ENCODE measurements at regions not wholly inside any gene's neighbourhood (a gene's known extent, or its start where the extent isn't known, plus 50 kb on each side); places are given as distances from the start of the nearest gene placed in this dataset.

DNA sequence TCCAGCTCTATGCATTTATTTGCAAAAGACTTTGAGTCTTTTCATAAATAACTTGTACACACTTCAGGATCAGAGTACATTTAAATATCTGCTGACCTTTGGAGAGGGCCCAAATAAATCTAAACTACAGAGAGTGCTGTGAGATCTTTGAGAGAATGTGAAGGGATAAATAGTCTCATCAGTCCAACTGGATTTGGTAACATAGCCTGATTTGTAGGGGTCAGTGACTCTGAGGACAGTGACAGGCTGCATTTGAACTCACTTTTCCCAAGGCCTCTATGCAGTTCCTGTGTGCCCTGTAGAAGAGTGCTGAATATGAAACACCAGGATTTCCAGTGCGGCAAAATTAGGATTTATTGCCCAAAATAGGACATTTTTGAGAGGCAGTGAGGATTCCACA, 136.2 kb downstream of the ZPLD1 start:
- no peak overlapping the region for H3K4me3 ChIP-seq (ENCODE audit: low read length in 2 of 2)
- H3K27me3 ChIP-seq (ENCODE audit: control insufficient read depth in 1 of 2, insufficient read depth in 2 of 2, low read length in 2 of 2): no peaks in the 10 kb centered on the region
- H3K4me1 ChIP-seq (ENCODE audit: control insufficient read depth, insufficient read depth, low read length): no peaks in the 10 kb centered on the region
- H3K9ac ChIP-seq (ENCODE audit: low read length in 2 of 2): no peak overlapping the region
- no peaks in the 10 kb centered on the region for H3K9me3 ChIP-seq (ENCODE audit: control insufficient read depth in 2 of 2, low read length in 2 of 2)
- H3K36me3 ChIP-seq (ENCODE audit: control insufficient read depth in 2 of 2, insufficient read depth in 2 of 2, low read length in 2 of 2): no peaks in the 10 kb centered on the region
- H3K27ac ChIP-seq (ENCODE audit: low read length): no peak overlapping the region

DNA sequence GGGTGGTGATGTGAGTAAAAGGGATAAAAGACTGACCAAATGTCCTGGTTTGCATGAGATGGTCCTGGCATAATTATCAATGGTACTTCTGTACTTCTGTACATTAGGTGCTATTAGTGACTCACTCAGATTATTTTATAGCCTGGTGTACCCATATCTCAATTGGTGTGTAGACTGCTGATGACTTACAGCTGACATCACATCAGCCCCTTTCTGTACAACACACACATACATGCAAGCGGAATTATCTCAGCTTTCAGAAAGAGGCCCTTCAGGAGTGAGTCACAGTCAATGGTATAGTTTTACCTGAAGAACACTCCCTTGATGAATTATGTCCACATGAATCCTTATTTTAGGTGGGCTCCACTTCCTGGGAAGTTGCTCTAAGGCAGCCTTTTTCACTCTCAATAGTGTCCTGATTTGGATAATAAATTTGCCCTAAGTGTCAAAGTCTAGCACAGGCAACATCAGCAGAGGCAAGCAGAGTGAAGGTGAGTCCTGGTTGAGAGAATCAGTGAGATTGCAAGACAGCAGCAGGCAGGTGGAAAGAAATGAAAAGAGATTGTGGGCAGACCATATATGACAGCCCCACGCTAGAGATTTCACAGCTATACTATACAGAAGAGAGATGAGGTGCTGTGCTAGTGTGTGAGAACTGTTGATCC, 137.0 kb downstream of the ZPLD1 start:
- H3K36me3 ChIP-seq (ENCODE audit: control insufficient read depth in 2 of 2, insufficient read depth in 2 of 2, low read length in 2 of 2): no peaks in the 10 kb centered on the region

GRCh38 chr3:102573483-102574028, 138.7 kb downstream of the ZPLD1 start:
- Histone ChIP-seq H3K9ac (ENCODE audit: low read length in 2 of 2) (no peak overlapping the region), H3K36me3 (ENCODE audit: control insufficient read depth in 2 of 2, insufficient read depth in 2 of 2, low read length in 2 of 2) (no peaks in the 10 kb centered on the region), H3K4me3 (ENCODE audit: low read length in 2 of 2) (no peak overlapping the region), H3K27ac (ENCODE audit: low read length) (no peak overlapping the region), H3K4me1 (ENCODE audit: control insufficient read depth, insufficient read depth, low read length) (no peaks in the 10 kb centered on the region), H3K27me3 (ENCODE audit: control insufficient read depth in 1 of 2, insufficient read depth in 2 of 2, low read length in 2 of 2) (no peaks in the 10 kb centered on the region), H3K9me3 (ENCODE audit: control insufficient read depth in 2 of 2, low read length in 2 of 2) (no peaks in the 10 kb centered on the region)

More for the DNA sequence above, 137.0 kb downstream of the ZPLD1 start:
- Histone ChIP-seq H3K9me3 (ENCODE audit: control insufficient read depth in 2 of 2, low read length in 2 of 2) (no peaks in the 10 kb centered on the region), H3K4me1 (ENCODE audit: control insufficient read depth, insufficient read depth, low read length) (no peaks in the 10 kb centered on the region), H3K4me3 (ENCODE audit: low read length in 2 of 2) (no peak overlapping the region), H3K27me3 (ENCODE audit: control insufficient read depth in 1 of 2, insufficient read depth in 2 of 2, low read length in 2 of 2) (no peaks in the 10 kb centered on the region), H3K27ac (ENCODE audit: low read length) (no peak overlapping the region), H3K9ac (ENCODE audit: low read length in 2 of 2) (no peak overlapping the region)

- no peak overlapping the region for H3K27ac ChIP-seq (ENCODE audit: low read length)
- no peak overlapping the region for H3K9ac ChIP-seq (ENCODE audit: low read length in 2 of 2)
Measured at GRCh38 chr3:102574355-102574754, 139.5 kb downstream of the ZPLD1 start.

DNA sequence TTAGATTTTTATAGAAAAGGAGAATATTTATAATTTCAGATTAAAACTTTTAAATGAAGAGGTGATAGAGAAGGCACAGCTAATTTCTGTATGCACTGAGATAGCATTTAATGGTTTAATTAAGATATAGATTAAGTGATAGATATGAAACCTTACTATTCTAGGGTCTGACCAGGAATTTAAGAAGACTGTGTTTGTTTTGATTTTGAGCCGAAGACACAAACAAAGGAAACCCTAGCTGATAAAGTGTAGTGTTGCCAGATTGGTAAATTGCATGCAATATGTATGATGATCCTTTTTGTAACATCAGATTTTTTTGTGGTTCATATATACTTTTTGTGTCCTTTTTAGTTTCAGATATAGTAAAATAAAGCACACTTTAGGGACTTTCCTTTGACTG, 141.8 kb downstream of the ZPLD1 start:
- Histone ChIP-seq H3K4me1 (ENCODE audit: control insufficient read depth, insufficient read depth, low read length) (no peaks in the 10 kb centered on the region), H3K9me3 (ENCODE audit: control insufficient read depth in 2 of 2, low read length in 2 of 2) (no peaks in the 10 kb centered on the region), H3K9ac (ENCODE audit: low read length in 2 of 2) (no peak overlapping the region), H3K4me3 (ENCODE audit: low read length in 2 of 2) (no peak overlapping the region), H3K27me3 (ENCODE audit: control insufficient read depth in 1 of 2, insufficient read depth in 2 of 2, low read length in 2 of 2) (no peaks in the 10 kb centered on the region), H3K36me3 (ENCODE audit: control insufficient read depth in 2 of 2, insufficient read depth in 2 of 2, low read length in 2 of 2) (no peaks in the 10 kb centered on the region), H3K27ac (ENCODE audit: low read length) (no peak overlapping the region)

More at GRCh38 chr3:102574355-102574754, 139.5 kb downstream of the ZPLD1 start:
- Histone ChIP-seq H3K36me3 (ENCODE audit: control insufficient read depth in 2 of 2, insufficient read depth in 2 of 2, low read length in 2 of 2) (no peaks in the 10 kb centered on the region), H3K4me1 (ENCODE audit: control insufficient read depth, insufficient read depth, low read length) (no peaks in the 10 kb centered on the region), H3K27me3 (ENCODE audit: control insufficient read depth in 1 of 2, insufficient read depth in 2 of 2, low read length in 2 of 2) (no peaks in the 10 kb centered on the region), H3K4me3 (ENCODE audit: low read length in 2 of 2) (no peak overlapping the region), H3K9me3 (ENCODE audit: control insufficient read depth in 2 of 2, low read length in 2 of 2) (no peaks in the 10 kb centered on the region)

DNA sequence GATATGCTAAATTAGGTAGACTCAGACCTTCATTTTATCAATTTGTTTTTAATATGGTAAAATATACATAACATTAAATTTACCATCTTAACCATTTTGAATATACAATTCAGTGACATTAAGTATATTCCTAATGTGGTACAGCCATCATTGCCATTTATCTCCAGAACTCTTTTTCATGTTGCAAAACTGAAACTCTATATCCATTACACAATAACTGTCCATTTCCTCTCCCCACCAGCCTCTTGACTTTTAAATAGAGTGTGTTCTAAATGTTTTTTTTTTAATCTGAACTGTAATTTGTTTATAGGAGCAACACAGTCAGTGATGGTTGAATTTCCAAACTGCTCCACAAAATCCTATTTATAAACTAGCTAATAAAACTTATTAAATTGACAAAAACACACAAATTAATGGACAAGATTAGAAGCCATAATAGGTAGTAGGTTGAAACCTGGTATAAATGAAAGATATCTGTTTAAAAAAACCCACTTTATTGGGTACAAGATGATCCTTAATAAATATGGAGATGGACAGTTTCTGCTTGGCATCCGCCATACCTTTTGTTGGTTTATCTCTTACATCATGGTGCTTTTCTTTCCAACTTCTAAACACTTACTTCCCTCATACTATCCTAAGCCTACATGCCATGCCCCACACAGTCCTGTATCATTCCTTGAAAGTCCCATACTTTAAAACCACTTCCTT, 142.4 kb downstream of the ZPLD1 start:
- no peaks in the 10 kb centered on the region for H3K36me3 ChIP-seq (ENCODE audit: control insufficient read depth in 2 of 2, insufficient read depth in 2 of 2, low read length in 2 of 2)

GRCh38 chr3:102580760-102581159, 145.9 kb downstream of the ZPLD1 start:
- no peaks in the 10 kb centered on the region for H3K27me3 ChIP-seq (ENCODE audit: control insufficient read depth in 1 of 2, insufficient read depth in 2 of 2, low read length in 2 of 2)
- H3K9me3 ChIP-seq (ENCODE audit: control insufficient read depth in 2 of 2, low read length in 2 of 2): no peaks in the 10 kb centered on the region
- no peak overlapping the region for H3K9ac ChIP-seq (ENCODE audit: low read length in 2 of 2)
- H3K4me1 ChIP-seq (ENCODE audit: control insufficient read depth, insufficient read depth, low read length): no peaks in the 10 kb centered on the region
- no peak overlapping the region for H3K27ac ChIP-seq (ENCODE audit: low read length)
- H3K4me3 ChIP-seq (ENCODE audit: low read length in 2 of 2): no peak overlapping the region
- no peaks in the 10 kb centered on the region for H3K36me3 ChIP-seq (ENCODE audit: control insufficient read depth in 2 of 2, insufficient read depth in 2 of 2, low read length in 2 of 2)

More for the DNA sequence above, 142.4 kb downstream of the ZPLD1 start:
- H3K4me1 ChIP-seq (ENCODE audit: control insufficient read depth, insufficient read depth, low read length): no peaks in the 10 kb centered on the region
- no peaks in the 10 kb centered on the region for H3K27me3 ChIP-seq (ENCODE audit: control insufficient read depth in 1 of 2, insufficient read depth in 2 of 2, low read length in 2 of 2)
- H3K9me3 ChIP-seq (ENCODE audit: control insufficient read depth in 2 of 2, low read length in 2 of 2): no peaks in the 10 kb centered on the region
- no peak overlapping the region for H3K27ac ChIP-seq (ENCODE audit: low read length)
- no peak overlapping the region for H3K9ac ChIP-seq (ENCODE audit: low read length in 2 of 2)
- no peak overlapping the region for H3K4me3 ChIP-seq (ENCODE audit: low read length in 2 of 2)

- Histone ChIP-seq H3K9me3 (ENCODE audit: control insufficient read depth in 2 of 2, low read length in 2 of 2) (no peaks in the 10 kb centered on the region), H3K36me3 (ENCODE audit: control insufficient read depth in 2 of 2, insufficient read depth in 2 of 2, low read length in 2 of 2) (no peaks in the 10 kb centered on the region), H3K27me3 (ENCODE audit: control insufficient read depth in 1 of 2, insufficient read depth in 2 of 2, low read length in 2 of 2) (no peaks in the 10 kb centered on the region), H3K27ac (ENCODE audit: low read length) (no peak overlapping the region), H3K4me1 (ENCODE audit: control insufficient read depth, insufficient read depth, low read length) (no peaks in the 10 kb centered on the region), H3K4me3 (ENCODE audit: low read length in 2 of 2) (no peak overlapping the region), H3K9ac (ENCODE audit: low read length in 2 of 2) (no peak overlapping the region)
Measured at GRCh38 chr3:102586485-102586884, 151.7 kb downstream of the ZPLD1 start.

DNA sequence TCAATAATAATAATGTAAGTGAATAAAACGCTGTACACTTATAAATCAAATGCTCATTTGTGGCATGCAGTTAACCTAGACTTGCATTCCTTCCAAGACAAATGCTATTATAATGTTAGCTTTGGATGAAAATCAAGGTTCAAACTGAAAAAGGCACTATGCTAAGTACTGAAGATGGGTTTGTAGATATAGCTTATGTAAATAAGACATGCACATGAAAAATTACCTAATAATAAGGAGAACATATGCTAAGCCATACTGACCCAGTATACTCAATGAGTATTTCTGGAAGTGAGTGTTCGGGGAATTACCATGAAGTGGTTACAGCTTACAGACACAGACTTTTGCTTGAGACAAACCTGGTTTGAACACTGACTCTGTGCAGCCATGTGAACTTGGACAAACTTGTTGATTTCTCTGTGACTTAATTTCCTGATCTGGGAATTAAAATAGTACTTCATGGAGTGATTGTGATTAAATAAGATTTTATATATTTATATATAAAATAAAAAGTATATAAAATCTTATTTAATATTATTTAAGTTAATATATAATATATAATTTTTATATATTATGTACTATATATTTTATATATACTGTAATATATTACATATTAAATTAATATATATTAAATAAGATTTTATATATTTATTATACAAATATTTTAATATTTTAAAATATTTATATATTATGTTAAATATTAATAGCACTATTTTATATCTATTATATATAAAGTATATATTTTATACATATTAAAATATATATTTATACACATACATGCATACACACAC, 159.2 kb downstream of the ZPLD1 start:
- Histone ChIP-seq H3K4me1 (ENCODE audit: control insufficient read depth, insufficient read depth, low read length) (no peaks in the 10 kb centered on the region), H3K9ac (ENCODE audit: low read length in 2 of 2) (no peak overlapping the region), H3K27me3 (ENCODE audit: control insufficient read depth in 1 of 2, insufficient read depth in 2 of 2, low read length in 2 of 2) (no peaks in the 10 kb centered on the region), H3K4me3 (ENCODE audit: low read length in 2 of 2) (no peak overlapping the region), H3K36me3 (ENCODE audit: control insufficient read depth in 2 of 2, insufficient read depth in 2 of 2, low read length in 2 of 2) (no peaks in the 10 kb centered on the region), H3K27ac (ENCODE audit: low read length) (no peak overlapping the region), H3K9me3 (ENCODE audit: control insufficient read depth in 2 of 2, low read length in 2 of 2) (no peaks in the 10 kb centered on the region)

GRCh38 chr3:102595057-102595456, 160.2 kb downstream of the ZPLD1 start:
- Histone ChIP-seq H3K36me3 (ENCODE audit: control insufficient read depth in 2 of 2, insufficient read depth in 2 of 2, low read length in 2 of 2) (no peaks in the 10 kb centered on the region), H3K4me1 (ENCODE audit: control insufficient read depth, insufficient read depth, low read length) (no peaks in the 10 kb centered on the region), H3K9ac (ENCODE audit: low read length in 2 of 2) (no peak overlapping the region), H3K27ac (ENCODE audit: low read length) (no peak overlapping the region), H3K4me3 (ENCODE audit: low read length in 2 of 2) (no peak overlapping the region), H3K27me3 (ENCODE audit: control insufficient read depth in 1 of 2, insufficient read depth in 2 of 2, low read length in 2 of 2) (no peaks in the 10 kb centered on the region), H3K9me3 (ENCODE audit: control insufficient read depth in 2 of 2, low read length in 2 of 2) (no peaks in the 10 kb centered on the region)
